MM.1S (cell line): ENCODE measurements at regions not wholly inside any gene's neighbourhood (a gene's known extent, or its start where the extent isn't known, plus 50 kb on each side); places are given as distances from the start of the nearest gene placed in this dataset.

Source experiments
- DNase-seq: peaks from one replicate; pipeline ENCODE4 v3.0.0-alpha.2; 2015
- H2AFZ ChIP-seq: fragments of 300-600 bp; sonication (generic); 2 replicates; pipeline ENCODE4 v1.6.0; 2016; ENCODE audit warnings: antibody characterized with exemption, low read length
- H3F3A ChIP-seq: fragments of 300-600 bp; sonication (generic); 2 replicates; pipeline ENCODE4 v1.6.1; 2016; ENCODE audit warnings: mild to moderate bottlenecking, antibody characterized with exemption, low read length, moderate library complexity, mixed read lengths; ENCODE audit not compliant: insufficient read depth
- H3K27ac ChIP-seq: fragments of 300-600 bp; sonication (generic); 2 replicates; pipeline ENCODE4 v1.5.1; 2016; ENCODE audit warnings: mild to moderate bottlenecking, low read length
- H3K27me3 ChIP-seq: fragments of 300-600 bp; sonication (generic); replicated peaks from 2 replicates; pipeline ENCODE4 v1.6.0; 2016; ENCODE audit warnings: low read length; ENCODE audit not compliant: insufficient read depth
- H3K36me3 ChIP-seq: fragments of 300-600 bp; sonication (generic); replicated peaks from 2 replicates; pipeline ENCODE4 v1.6.1; 2016; ENCODE audit warnings: mild to moderate bottlenecking, low read length, mixed read lengths; ENCODE audit not compliant: insufficient read depth
- H3K4me1 ChIP-seq: fragments of 300-600 bp; sonication (generic); 2 replicates; pipeline ENCODE4 v1.6.1; 2016; ENCODE audit warnings: low read length, mixed read lengths
- H3K4me2 ChIP-seq: fragments of 300-600 bp; sonication (generic); 2 replicates; pipeline ENCODE4 v1.6.0; 2016; ENCODE audit warnings: low read depth, low read length
- H3K4me3 ChIP-seq: fragments of 300-600 bp; sonication (generic); 2 replicates; pipeline ENCODE4 v1.5.1; 2016; ENCODE audit warnings: low read length, mixed read lengths
- H3K79me2 ChIP-seq: fragments of 300-600 bp; sonication (generic); 2 replicates; pipeline ENCODE4 v1.6.1; 2016; ENCODE audit warnings: mixed run types, low read length, mixed read lengths
- H3K9ac ChIP-seq: fragments of 300-600 bp; sonication (generic); 2 replicates; pipeline ENCODE4 v1.6.1; 2016; ENCODE audit warnings: low read length, mixed read lengths
- H3K9me2 ChIP-seq: fragments of 300-600 bp; sonication (generic); replicated peaks from 2 replicates; pipeline ENCODE4 v1.6.1; 2016; ENCODE audit warnings: mild to moderate bottlenecking, low read length, mixed read lengths; ENCODE audit not compliant: insufficient read depth
- H3K9me3 ChIP-seq: fragments of 300-600 bp; sonication (generic); replicated peaks from 2 replicates; pipeline ENCODE4 v1.6.1; 2016; ENCODE audit warnings: mild to moderate bottlenecking, low read length, mixed read lengths; ENCODE audit not compliant: insufficient read depth
- H4K20me1 ChIP-seq: fragments of 300-600 bp; sonication (generic); 2 replicates; pipeline ENCODE4 v1.6.1; 2016; ENCODE audit warnings: mild to moderate bottlenecking, low read length, moderate library complexity, mixed read lengths; ENCODE audit not compliant: insufficient read depth
- EZH2 ChIP-seq: fragments of 300-600 bp; sonication (generic); optimal IDR thresholded peaks from 2 replicates; pipeline ENCODE3; 2017; ENCODE audit warnings: low read depth, mild to moderate bottlenecking, antibody characterized with exemption, low read length, mixed read lengths
- EZH2phosphoT487 ChIP-seq: fragments of 300-600 bp; sonication (generic); IDR thresholded peaks from 2 replicates; pipeline ENCODE4 v1.6.1; 2018; ENCODE audit warnings: antibody characterized with exemption, low read length
- TF ChIP-seq, protein P1 (sequence below): fragments of 300-600 bp; sonication (generic); IDR thresholded peaks from 2 replicates; pipeline ENCODE4 v1.5.1; 2016; ENCODE audit warnings: antibody characterized with exemption, low read length, mixed read lengths

DNA sequence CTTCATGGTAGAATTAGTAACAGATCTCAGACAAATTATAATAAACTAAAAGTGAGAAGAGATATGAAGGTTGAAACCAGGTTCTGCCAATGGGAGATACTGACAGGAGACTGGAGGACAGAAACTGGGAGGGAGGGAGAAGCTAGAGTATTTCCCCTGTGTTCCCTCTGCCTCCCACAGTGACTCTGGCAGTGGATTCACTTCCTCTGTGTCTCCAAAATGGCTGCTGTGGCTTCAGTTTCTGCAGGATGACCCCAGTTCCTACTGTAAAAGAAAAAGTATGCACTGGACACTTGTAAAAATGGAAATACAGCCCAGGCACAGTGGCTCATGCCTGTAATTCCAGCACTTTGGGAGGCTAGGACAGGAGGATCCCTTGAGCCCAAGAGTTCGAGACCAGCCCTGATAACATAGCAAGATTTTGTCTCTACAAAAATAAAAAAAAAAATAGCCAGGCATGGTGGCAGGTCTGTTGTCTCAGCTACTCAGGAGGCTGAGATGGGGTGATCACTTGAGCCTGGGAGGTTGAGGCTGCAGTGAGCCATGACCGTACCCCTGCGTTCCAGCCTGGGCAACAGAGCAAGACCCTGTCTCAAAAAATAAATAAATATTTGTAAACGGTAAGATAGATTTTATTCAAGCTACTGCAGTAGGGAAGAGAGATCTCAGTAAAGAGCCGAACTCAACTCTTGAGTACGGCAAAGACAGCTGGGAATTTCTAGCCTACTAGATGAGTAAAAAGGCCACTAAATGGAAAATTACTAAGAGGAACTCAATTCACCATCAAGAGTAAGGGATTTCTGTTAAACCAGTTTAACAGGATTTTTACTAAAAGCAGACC lies 156.6 kb upstream of the TRIM24 start:
- Histone ChIP-seq H3K36me3 (no peaks in the 10 kb centered on the region), H3K4me3 (no peak overlapping the region), H3K27me3 (no peaks in the 10 kb centered on the region), H2AFZ (no peak overlapping the region), H3K4me1 (no peaks in the 10 kb centered on the region), H3K9me3 (no peaks in the 10 kb centered on the region), H4K20me1 (no peaks in the 10 kb centered on the region), H3F3A (no peaks in the 10 kb centered on the region), H3K79me2 (no peaks in the 10 kb centered on the region), H3K9me2 (no peaks in the 10 kb centered on the region), H3K27ac (no peak overlapping the region), H3K4me2 (no peak overlapping the region), H3K9ac (no peak overlapping the region)
- no peak for DNase-seq
- TF ChIP-seq EZH2 (no peak), EZH2phosphoT487 (no peak)
- TF ChIP-seq, protein P1, sequence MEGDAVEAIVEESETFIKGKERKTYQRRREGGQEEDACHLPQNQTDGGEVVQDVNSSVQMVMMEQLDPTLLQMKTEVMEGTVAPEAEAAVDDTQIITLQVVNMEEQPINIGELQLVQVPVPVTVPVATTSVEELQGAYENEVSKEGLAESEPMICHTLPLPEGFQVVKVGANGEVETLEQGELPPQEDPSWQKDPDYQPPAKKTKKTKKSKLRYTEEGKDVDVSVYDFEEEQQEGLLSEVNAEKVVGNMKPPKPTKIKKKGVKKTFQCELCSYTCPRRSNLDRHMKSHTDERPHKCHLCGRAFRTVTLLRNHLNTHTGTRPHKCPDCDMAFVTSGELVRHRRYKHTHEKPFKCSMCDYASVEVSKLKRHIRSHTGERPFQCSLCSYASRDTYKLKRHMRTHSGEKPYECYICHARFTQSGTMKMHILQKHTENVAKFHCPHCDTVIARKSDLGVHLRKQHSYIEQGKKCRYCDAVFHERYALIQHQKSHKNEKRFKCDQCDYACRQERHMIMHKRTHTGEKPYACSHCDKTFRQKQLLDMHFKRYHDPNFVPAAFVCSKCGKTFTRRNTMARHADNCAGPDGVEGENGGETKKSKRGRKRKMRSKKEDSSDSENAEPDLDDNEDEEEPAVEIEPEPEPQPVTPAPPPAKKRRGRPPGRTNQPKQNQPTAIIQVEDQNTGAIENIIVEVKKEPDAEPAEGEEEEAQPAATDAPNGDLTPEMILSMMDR = no peak

DNA sequence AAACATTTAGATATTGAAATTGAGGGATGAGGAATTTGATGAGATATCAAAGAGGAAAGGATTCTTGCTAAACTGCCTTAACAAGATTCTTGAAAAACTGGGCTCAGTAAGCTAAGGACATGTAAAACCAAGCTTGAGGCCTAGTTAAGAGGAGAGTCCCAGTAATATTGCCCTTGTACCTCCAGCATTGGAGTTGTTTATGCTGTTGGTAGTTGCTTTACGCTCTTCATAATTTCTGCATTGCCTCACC lies 156.1 kb upstream of the TRIM24 start:
- no peaks in the 10 kb centered on the region for H4K20me1 ChIP-seq
- H3K9ac ChIP-seq = no peak overlapping the region
- H2AFZ ChIP-seq = no peak overlapping the region
- no peaks in the 10 kb centered on the region for H3K36me3 ChIP-seq
- H3K9me3 ChIP-seq = no peaks in the 10 kb centered on the region
- no peaks in the 10 kb centered on the region for H3K79me2 ChIP-seq
- no peaks in the 10 kb centered on the region for H3F3A ChIP-seq
- H3K27me3 ChIP-seq = no peaks in the 10 kb centered on the region
- H3K4me2 ChIP-seq = no peak overlapping the region
- H3K4me3 ChIP-seq = no peak overlapping the region
- TF ChIP-seq EZH2phosphoT487 = no peak
- TF ChIP-seq, protein P1 = no peak
- no peak for TF ChIP-seq EZH2
- H3K27ac ChIP-seq = no peak overlapping the region
- DNase-seq = no peak
- H3K9me2 ChIP-seq = no peaks in the 10 kb centered on the region
- H3K4me1 ChIP-seq = no peaks in the 10 kb centered on the region

DNA sequence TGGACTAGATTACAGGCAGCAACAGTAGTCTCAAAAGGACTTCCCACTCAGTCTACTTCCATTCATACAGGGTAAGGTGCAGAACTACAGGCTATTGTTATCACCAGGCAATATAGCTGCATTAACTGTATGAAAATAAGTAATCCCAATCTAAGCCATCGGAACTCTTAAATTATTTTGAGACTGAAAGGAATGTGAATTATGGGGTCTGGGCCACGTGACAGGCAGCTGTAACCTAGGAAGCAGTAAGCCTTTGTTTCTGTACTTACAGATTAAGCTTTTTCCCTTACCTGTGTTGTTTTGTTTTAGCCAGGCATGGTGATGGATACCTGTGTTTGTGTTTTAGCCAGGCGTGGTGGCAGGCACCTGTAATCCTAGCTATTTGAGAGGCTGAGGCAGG lies 152.4 kb upstream of the TRIM24 start:
- no peaks in the 10 kb centered on the region for H3K79me2 ChIP-seq
- no peaks in the 10 kb centered on the region for H3F3A ChIP-seq
- no peak for DNase-seq
- no peaks in the 10 kb centered on the region for H3K9me3 ChIP-seq
- no peak overlapping the region for H3K27ac ChIP-seq
- no peak for TF ChIP-seq EZH2
- no peak for TF ChIP-seq EZH2phosphoT487
- TF ChIP-seq, protein P1 = no peak
- no peak overlapping the region for H2AFZ ChIP-seq
- H3K36me3 ChIP-seq = no peaks in the 10 kb centered on the region
- no peaks in the 10 kb centered on the region for H3K27me3 ChIP-seq
- no peaks in the 10 kb centered on the region for H4K20me1 ChIP-seq
- no peaks in the 10 kb centered on the region for H3K9me2 ChIP-seq
- H3K4me3 ChIP-seq = no peak overlapping the region
- no peak overlapping the region for H3K4me2 ChIP-seq
- H3K9ac ChIP-seq = no peak overlapping the region
- H3K4me1 ChIP-seq = no peaks in the 10 kb centered on the region
